PC-9 (cell line): ENCODE measurements at regions not wholly inside any gene's neighbourhood (a gene's known extent, or its start where the extent isn't known, plus 50 kb on each side); places are given as distances from the start of the nearest gene placed in this dataset.

ENCODE experiments used
- CTCF ChIP-seq: fragments of 200-600 bp; sonication (generic); conservative IDR thresholded peaks from 2 replicates; pipeline ENCODE4 v1.6.1; 2017; ENCODE audit warnings: mixed run types, antibody characterized with exemption, mild to moderate bottlenecking, moderate library complexity
- EZH2 ChIP-seq: fragments of 200-600 bp; sonication (generic); IDR thresholded peaks from 2 replicates; pipeline ENCODE4 v1.8.0; 2017; ENCODE audit warnings: antibody characterized with exemption, low read depth

- TF ChIP-seq CTCF: no peak
- TF ChIP-seq EZH2: no peak
Observed at GRCh38 chr6:5930143-5930770, 76.5 kb downstream of the NRN1 start.
